ENCODE measurements at regions not wholly inside any gene's neighbourhood (a gene's known extent, or its start where the extent isn't known, plus 50 kb on each side); places are given as distances from the start of the nearest gene placed in this dataset.

DNA sequence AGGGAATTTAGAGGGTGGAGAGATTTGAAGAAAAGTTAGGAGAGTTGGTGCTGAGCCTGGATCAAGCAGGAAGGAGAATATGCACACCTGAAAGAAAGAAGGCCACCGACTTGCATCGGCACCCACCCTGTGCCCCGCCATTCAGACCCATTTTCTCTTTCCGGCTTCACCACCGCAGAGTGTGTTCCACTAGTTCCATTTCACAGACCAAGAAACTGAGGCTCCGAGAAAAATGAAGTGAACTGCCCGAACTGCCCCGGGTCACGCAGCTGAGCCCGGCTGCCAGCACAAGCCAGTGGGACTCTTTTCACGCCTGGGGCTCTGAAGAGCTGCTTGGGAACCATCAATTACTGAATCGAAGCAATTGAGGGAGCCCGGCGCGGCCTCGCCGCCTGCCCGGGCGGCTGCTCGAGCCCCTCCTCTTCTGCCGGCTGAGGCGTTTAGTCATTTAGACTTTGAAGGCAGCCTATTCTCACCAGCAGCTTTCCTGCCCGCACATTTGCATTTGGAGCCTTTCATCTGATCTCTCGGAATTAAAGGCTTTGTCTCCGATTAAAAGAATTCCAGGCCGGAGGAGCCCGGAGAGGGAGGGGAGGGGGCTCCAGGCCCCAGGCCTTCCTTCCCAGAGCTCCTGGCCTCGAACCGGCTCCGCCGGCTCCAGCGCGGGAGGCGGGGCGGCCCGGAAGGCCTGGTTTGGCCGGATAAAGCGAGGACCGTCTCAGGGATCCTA is 140.2 kb upstream of the PJA1 start:
- DNase-seq (ENCODE audit: low read depth in 3 of 3) = no peak

DNA sequence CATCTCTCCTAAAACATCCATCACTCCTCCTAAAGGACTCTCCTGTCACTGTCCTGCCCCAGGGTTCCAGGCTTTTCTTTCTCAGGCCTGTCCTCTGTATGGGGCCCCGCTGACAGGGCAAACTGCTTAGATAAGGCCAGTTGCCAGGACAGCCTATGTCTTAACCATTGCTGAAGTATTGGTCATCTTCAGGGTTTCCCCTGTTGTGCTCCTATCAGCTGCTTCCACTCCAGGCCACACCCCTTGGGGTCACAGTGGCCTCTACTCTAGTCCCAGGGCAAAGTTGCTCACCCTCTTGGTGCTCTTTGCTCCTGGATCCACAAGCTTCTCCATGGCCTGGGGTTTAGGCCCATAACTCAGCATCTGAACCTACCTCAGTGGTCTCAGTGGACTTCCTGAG is 138.0 kb upstream of the PJA1 start:
- no peak for DNase-seq (ENCODE audit: low read depth in 3 of 3)

DNA sequence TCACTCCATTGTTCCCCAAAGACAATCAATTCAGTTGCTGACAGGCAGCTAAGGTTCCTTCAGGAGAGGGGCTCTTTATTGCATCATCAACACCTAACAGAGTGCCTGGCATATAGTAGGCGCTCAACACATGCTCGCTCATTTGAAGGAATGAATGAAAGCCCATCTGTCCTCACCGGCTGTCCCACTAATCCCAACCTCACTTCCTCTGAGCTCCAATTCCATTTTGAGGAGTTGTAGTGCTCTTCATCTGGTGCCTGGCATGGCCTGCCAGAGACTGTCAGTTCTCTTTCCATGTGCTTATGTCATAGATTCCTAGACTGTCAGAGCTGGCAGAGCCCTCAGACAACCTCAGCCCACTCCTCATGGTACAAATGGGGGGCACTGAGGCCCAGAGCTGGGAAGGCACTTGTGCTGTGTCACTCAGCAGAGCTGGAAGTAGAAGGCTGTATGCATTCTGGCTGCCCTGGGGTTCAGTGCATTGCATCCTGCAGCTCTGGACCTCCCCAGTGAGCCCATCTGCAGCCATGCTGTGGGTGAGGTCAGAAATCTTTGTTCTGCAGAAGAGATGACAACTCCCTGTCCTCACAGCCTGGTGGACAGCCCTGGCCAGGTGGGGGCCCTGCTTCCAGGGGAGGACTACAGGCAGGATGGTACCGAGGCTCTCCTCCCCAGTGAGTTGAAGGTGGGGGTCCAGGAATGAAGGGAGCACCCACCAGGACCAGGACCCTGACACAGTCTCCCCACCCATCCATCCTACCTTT is 134.9 kb upstream of the PJA1 start:
- no peak for DNase-seq (ENCODE audit: low read depth in 3 of 3)

DNA sequence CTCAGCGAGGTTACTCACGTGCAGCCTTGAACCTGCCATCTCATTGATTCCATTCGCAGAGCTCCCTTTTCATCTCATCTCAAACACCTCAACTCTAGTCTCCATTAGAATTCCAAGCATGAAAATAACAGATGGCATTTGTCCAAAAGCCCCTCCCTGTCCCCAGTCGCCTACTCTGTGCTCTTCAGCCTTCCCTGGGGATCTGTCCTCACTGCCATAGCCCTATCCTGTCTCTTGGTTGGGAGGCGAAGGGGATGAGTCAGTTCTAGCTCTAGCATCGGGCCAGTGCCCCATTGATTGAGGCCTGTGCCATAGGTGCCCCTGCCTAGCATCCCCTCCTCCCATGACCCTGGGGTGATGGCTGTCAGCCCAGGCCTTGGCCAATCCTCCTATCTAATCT is 134.0 kb upstream of the PJA1 start:
- DNase-seq (ENCODE audit: low read depth in 3 of 3) = no peak

DNA sequence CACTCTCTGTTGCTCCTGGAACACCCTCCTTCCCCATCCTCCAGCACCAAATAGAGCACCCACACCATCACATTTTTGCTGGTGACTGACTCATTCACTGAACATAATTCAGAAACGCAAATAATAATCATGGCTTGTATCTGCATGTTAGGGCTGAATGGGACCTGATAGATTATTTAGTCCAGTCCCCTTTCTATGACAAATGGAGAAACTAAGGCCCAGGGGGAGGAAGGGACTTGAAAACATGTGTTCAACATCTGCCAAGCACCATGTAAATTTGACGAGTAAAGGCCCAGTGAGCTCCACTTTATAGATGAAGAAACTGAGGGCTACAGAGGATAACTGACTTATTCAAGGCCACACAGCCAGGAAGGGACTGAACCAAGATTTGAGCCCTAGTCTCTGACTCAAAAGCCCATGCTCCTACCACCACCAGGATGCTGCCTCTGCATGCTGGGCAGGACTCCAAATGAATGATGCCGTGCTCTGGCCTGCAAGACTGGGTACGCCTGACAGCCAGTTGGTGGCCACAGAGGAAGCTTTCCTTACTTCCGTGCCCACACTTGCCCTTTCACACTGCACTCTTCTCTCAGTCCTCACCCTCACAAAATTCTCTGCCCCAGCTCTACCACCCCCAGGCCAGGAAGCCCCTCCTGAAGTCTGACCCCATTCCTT is 133.3 kb upstream of the PJA1 start:
- DNase-seq (ENCODE audit: low read depth in 3 of 3) = no peak

DNA sequence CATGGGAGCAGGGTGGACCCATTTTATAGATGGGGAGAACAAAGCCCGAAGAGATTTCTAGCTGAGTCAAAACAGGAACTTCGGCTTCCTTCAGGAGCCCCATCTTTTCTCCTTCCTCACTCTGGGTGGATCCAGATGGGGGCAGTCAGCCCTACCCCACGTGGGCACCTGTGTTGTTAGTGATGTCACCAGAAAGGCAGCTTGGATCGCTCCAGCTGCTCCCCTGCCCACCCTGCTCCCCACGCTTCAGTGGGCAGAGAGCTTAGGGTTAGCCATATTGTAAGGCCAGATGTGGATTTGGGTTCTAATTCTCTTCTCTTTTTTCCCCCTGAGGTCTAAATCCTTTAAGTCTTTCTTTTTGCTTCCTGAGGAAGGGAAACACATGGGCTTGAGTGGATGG is 132.3 kb upstream of the PJA1 start:
- DNase-seq (ENCODE audit: low read depth in 3 of 3) = no peak

DNA sequence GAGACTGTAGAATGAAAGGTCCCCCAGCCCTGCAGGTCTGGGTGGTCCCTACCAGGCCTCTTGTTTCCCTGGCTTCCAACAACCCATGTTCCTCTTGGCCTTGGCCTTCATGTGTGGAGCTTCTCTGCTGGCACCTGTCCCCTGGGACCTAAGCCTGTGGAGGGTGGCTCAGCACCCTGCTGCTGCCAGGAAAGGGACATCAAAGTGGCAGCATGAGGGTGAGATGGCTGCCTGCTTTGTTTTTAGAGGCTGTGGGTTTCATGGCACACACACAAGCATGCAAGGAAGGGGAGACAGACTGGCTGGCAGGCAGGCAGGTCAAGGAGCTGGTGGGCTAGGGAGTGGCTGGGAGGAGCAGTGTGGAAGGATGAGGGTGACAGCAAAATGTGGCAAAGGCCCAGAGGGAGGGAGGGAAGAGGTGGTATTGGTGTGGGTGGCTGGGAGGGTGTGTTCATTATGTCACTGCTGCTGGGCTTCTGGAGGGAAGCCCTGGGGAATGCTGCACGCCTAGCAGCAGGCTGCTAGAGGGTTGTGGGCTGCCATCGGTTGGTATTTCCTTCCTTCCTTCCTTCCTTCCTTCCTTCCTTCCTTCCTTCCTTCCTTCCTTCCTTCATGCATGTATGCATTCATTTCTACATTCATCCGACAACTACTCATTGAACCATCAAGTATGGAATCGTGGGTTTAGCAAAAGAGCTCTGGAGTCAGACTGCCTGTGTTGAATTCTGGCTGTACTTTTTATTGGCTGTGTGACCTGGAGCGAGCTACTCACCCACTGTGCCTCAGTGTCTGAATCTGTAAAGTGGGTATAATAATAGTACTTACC is 128.7 kb upstream of the PJA1 start:
- DNase-seq (ENCODE audit: low read depth in 3 of 3) = no peak

DNA sequence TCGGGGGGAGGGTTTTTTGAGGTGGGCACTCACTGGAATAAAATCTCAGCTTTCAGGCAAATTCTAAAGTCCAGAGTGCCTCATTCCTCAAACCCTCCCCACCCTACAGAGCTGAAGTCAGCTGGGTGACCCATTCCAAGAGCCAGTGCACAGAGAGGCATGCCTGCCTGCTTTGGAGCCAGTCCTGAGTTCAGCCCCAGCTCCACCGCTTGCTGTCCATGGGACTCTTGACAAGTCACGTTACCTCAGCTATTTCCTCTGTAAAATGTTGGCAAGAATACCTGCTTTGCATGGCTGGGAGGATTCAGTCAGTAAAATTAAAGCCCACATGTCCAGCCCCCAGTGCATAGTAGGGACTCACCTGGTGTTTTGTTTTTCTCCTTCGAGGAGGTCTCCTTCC is 125.9 kb upstream of the PJA1 start:
- DNase-seq (ENCODE audit: low read depth in 3 of 3) = no peak

DNA sequence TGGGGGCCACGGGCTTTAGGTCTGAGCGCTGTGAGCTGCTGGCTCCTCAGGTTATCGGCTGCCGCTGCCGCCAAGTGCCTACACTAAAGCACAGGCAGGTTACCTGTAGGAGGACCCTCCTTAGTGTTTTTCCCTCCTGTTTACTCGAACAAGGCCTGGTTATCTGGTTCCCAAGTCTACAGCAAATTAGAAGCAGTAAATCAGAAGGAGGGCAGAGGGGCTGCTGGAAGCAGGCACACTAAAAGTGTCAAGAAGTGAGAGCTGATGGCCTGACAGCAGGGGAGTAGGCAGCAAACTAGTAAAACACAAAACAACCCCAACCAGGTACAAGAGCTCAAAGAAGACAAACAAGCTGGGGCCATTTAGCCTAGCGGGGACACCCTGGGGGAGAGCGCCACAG is 125.0 kb upstream of the PJA1 start:
- DNase-seq (ENCODE audit: low read depth in 3 of 3) = no peak

DNA sequence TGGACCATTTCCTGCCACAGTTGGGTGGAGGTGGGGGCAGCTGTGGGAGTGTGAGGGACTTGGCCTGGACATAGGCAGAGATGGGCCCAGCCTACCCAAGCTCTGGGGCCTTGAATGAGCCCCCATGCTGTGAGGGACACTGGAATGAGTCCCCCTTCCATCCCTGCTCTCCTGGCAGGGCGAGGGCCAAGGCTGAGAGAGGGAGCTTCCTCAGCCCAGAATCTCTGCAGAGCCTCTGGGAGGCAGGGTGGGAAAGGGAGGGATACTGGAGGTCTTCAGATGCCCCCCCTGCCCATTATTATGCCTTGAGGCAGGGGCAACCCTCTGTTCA is 124.5 kb upstream of the PJA1 start:
- no peak for DNase-seq (ENCODE audit: low read depth in 3 of 3)

DNA sequence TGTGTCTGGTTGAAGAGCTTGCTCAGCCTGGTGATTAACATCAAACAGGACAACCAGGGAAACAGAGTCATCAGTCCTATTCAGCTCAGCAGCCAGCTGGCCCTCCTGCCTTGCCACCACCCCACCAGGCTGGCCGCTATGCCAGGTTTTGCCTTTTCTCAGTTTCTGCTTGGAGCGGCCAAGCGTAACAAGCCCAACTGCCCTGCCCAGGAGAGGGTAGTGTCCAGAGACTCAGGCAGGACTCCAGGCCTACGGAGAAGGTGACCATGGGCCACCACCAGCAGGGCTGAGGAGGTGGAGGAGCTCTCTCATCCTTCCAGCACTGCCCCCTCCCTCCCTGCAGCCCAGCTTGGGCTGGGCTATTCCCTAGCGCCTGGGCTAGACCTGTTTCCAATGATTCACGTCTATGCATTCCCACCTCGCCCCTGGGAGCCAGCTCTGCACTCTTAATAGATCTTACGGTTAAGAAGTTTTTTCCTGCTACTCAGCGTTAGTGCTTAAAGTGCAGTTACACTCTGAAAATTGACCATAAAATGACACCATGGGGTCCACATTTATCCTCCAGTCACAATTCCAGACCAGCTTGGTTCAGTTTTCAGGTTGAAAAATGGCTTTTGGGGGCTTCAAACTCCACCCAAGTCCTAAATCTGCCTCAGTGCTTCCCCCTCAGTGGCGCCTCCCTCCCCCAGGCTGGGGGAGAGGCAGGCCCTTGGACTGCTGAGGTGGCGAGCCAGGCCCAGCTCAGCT is 124.0 kb upstream of the PJA1 start:
- DNase-seq (ENCODE audit: low read depth in 3 of 3) = no peak

DNA sequence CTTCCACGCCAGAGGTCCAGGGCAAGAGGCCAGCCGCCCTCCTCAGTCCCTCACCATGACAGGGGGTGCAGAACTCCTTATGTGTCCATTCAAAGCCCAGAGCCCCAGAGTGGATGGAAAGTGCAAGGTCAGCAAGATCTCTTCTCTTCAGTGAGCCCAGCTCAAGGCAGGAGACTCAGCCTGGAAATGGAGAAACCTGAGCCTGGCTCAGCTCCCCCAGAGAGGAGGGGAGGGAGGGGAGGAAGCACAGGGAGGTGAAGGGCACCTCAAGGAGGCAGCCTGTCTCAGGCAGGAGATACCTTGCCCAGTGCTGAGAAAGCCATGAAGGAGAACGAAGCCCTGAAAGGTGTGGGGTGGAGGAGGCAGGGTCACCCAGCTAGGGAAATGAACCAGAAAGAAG is 121.8 kb upstream of the PJA1 start:
- DNase-seq (ENCODE audit: low read depth in 3 of 3) = no peak

DNA sequence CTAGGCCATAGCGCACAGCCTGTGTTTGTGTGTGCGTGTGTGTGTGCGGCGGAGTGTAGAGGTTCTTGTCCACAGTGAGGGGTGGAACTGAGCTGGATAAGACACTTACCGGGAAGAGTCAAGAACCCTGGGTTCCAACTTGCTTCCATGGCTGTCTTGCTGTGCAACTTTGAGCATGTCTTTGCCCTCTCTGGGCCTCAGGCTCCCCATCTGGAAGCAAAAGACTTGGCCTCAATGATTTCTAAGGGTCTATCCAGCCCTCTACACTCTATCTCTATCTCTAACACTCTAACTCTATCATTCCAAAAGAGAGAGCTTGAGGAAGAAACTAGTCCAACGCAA is 121.3 kb upstream of the PJA1 start:
- no peak for DNase-seq (ENCODE audit: low read depth in 3 of 3)

DNA sequence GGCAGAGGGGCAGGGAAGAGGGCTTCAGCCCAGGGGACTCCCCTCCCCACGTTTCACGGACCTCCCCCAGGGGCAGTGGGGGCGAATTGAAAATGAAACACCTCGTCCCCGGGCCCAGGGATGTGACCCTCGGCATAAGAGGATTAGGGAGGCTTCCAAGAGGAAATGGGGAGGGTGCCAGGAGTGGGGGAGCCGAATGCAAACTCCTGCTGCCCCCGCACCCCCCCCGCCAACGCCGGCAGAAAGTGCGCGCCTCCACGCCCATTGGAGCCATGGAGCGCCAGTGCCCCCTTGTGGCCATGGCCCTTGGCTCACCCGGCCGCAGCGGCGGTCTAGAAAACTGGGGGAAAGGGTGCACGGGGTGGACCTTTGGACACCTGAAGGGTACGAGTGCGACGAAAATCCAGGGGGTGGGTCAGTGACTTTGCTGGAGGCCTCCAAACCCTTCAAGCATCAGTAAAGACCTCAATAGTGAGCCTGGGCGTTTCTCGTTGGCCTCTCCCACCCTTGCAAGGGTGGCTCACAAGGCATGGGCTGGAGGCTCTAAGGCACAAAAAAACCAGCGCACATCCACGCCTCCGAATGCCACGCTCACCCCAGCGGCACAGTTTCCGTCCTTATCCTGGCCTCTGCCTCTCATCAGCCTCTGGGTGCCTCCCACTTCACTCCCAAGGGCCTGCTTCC is 120.8 kb upstream of the PJA1 start:
- peak; percentile 21 to 32 (median 26) for DNase-seq (ENCODE audit: low read depth in 3 of 3)

DNA sequence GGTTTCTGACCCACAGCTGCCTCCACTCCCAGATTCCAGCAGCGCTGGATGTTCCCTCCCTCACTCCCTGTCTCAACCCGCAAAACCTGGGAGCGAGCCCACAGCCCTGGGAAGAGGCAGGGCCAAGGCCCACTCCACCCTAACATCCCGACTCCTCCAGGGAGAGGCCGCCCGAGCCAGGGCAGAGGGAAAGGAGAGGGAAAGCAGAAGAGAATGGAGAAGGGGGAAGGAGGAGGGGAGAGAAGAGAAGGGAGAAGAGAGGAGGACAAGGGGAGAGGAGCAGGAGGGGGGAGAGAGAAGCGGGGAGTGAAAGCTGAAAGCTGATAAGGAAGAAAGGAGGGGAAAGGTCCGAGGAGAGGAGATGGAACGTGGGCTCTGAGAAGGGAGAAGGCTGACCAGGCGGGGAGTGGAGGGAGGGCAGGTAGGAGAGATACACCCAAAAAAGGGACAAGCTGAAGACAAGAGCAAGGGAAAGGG is 120.2 kb upstream of the PJA1 start:
- DNase-seq (ENCODE audit: low read depth in 3 of 3) = no peak

DNA sequence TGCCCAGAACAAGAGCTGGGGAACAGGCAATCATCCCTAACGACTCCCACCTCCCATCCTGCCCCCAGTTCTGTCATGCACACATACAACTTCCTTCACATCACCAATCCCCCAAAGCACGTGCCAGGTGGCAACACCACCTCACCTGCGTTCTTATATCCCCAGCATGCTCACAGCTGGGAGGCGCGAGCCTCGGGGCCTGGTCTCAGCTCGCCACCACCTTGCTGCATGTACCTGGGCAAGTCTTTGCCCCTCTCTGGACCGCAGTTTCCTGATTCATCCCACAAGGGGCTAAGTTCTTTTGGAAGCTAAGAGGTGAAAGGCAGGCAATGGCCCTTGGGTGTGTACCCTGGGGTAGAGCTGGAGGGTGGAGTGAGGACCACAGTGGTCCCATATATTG is 119.2 kb upstream of the PJA1 start:
- no peak for DNase-seq (ENCODE audit: low read depth in 3 of 3)

DNA sequence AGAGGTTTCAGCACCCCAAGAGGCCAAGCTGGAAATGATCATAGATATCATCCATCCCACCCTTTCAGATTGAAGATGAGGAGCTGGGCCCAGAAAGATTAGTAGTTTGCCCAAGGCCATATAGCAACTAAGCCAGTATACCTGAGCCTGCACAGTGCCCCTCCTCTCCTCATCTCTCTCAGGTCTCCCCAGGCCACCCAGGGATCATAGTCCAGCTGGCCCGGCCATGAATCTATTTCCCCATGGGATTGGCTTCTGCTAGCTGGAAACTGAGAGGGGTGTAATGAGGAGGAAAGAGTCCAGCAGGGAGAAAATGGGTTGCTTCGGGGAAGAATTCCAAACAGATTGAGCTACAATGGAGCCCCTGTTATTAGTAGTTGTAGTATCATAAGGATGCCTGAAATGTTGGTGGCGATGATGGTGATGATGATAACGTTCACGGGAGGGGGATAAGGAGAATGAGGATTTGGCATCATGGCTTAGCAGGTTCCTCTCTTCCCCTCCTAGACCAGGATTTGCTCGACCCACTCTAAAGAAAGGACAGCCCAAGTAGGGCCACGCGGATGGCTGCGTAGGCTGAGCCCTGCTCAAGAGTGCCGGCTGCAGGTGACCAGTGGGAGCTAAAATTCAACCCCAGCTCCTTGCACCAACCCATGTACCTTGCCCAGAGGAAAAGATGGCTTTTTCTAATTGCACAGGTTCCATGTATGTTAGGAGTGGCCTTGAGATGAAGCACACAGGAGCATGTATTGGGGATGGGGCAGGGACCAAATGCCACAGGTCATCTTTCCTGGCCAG is 117.8 kb upstream of the PJA1 start:
- no peak for DNase-seq (ENCODE audit: low read depth in 3 of 3)

DNA sequence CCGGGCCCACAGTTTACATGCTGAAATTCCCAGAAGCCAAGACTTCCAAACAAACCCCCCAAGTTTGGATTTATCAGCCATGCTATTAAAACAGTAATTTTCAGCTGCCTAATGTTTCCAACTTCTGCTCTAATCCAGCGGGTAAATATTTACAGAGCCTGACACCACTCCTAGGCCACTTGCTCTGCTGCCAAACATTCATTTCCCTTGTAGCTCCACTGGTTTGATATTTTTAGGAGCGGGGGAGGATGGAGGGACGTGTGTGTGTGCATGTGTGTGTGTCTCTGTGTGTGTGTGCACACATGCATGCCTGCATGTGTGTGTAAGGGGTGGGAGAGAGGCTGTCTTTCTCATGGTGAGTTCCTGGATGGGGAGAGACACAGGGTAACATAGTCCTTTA is 115.7 kb upstream of the PJA1 start:
- no peak for DNase-seq (ENCODE audit: low read depth in 3 of 3)

DNA sequence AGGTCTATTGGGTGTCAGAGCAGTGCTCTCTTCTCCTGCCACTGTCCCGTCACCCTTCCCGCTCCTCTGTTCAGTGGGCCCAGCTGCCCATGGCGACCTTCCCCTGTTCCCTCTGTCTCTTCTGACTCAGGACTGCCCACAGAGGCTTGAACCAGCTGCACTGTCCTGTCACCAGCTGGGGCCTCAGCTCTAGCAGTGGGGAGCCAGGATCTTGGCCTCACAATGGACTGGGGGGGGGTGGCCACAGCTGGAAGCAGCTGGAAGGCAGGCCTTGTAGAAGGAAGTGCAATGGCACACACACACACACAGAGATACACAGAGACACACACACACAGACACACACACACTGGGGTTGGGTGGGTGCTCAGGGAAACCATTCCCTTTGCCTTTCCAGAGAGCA is 114.0 kb upstream of the PJA1 start:
- DNase-seq (ENCODE audit: low read depth in 3 of 3) = no peak

DNA sequence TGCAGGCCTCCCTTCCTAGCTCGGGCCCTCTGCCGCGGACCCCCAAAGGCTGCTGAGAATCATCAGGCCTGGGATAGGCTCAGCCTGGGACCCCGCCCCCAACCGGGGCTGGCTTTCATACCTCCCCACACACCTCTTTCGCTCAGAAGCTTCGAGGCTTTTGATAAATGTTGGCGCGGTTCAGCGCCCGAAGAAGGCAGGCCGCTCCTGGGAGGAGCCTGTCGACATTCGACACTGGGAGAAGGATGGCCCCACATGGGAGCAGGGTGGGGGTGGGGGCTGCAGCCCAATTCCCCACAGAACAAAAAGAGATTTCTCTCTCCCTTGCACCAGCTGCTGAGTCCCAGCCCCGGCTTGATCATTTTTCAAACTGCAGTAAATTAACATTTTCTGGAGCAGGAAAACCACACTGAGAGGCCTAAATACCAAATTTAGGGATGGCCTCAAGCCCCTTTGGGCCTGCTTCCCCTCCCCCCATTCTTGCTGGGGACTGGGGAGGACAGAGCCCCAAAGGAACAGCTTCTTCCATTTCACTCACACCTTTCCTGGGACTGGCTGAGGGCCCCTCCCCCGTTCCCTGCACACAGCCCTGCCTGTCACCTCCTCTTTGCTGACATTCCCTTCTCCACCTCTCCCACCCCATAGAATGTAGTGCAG is 112.9 kb upstream of the PJA1 start:
- DNase-seq (ENCODE audit: low read depth in 3 of 3) = no peak

All from stimulated activated CD4-positive, alpha-beta T cell treated with anti-CD3 and anti-CD28 coated beads, TNF-alpha, amount 100 ng/mL, for 4 hours (primary cell).